Glutamatergic neuron (in vitro differentiated cells): ENCODE measurements at regions not wholly inside any gene's neighbourhood (a gene's known extent, or its start where the extent isn't known, plus 50 kb on each side); places are given as distances from the start of the nearest gene placed in this dataset.

ENCODE experiments used
- DNase-seq: peaks from one replicate; pipeline ENCODE4 v3.0.0; 2022
- H3K27ac Mint-ChIP-seq: one replicate; pipeline ENCODE4 v1.8.0; 2020; ENCODE audit warnings: mild to moderate bottlenecking, mixed read lengths, inconsistent platforms; ENCODE audit not compliant: unreplicated experiment
- H3K27me3 Mint-ChIP-seq: one replicate; pipeline ENCODE4 v1.8.0; 2020; ENCODE audit warnings: mild to moderate bottlenecking, moderate library complexity, mixed read lengths, inconsistent platforms; ENCODE audit not compliant: unreplicated experiment
- H3K36me3 Mint-ChIP-seq: one replicate; pipeline ENCODE4 v1.8.0; 2020; ENCODE audit warnings: mild to moderate bottlenecking, mixed read lengths, inconsistent platforms; ENCODE audit not compliant: unreplicated experiment
- H3K4me1 Mint-ChIP-seq: one replicate; pipeline ENCODE4 v1.8.0; 2020; ENCODE audit warnings: mild to moderate bottlenecking, low read depth, mixed read lengths, inconsistent platforms; ENCODE audit not compliant: unreplicated experiment
- H3K4me3 Mint-ChIP-seq: one replicate; pipeline ENCODE4 v1.8.0; 2020; ENCODE audit warnings: mild to moderate bottlenecking, mixed read lengths, inconsistent platforms; ENCODE audit not compliant: unreplicated experiment
- H3K9me3 Mint-ChIP-seq: one replicate; pipeline ENCODE4 v1.8.0; 2020; ENCODE audit warnings: mild to moderate bottlenecking, moderate library complexity, mixed read lengths, inconsistent platforms; ENCODE audit not compliant: unreplicated experiment
- TF ChIP-seq, protein P1 (sequence below): fragments of 200-600 bp; sonication (generic); IDR thresholded peaks from one replicate; pipeline ENCODE4 v1.5.0; 2021; ENCODE audit not compliant: partially characterized antibody, unreplicated experiment

DNA sequence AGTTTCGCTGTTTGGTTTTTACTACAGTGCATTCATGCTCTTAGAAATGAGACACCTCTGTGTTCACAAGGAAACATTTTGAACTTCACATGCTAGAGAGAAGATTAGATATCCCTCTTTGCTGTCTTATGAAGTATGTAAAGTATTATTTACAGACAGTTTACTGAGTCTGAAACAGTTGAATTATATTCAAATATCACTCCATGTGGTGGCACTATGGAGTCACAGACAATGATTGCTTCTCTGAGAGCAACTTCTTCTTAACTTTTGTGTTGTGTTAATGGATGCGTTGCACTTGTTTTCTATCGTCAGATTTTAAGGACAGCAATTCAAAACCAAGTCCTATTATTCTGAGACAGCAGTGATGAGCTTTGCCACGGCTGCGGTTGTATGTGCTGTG is 823.6 kb downstream of the GALR1 start:
- Mint-ChIP-seq H3K27me3 (no peaks in the 10 kb centered on the region), H3K4me1 (peaks cover 19% of the 10 kb centered on the region), H3K36me3 (no peaks in the 10 kb centered on the region), H3K9me3 (peaks cover 9% of the 10 kb centered on the region), H3K27ac (no peak overlapping the region), H3K4me3 (no peak overlapping the region)
- TF ChIP-seq, protein P1, sequence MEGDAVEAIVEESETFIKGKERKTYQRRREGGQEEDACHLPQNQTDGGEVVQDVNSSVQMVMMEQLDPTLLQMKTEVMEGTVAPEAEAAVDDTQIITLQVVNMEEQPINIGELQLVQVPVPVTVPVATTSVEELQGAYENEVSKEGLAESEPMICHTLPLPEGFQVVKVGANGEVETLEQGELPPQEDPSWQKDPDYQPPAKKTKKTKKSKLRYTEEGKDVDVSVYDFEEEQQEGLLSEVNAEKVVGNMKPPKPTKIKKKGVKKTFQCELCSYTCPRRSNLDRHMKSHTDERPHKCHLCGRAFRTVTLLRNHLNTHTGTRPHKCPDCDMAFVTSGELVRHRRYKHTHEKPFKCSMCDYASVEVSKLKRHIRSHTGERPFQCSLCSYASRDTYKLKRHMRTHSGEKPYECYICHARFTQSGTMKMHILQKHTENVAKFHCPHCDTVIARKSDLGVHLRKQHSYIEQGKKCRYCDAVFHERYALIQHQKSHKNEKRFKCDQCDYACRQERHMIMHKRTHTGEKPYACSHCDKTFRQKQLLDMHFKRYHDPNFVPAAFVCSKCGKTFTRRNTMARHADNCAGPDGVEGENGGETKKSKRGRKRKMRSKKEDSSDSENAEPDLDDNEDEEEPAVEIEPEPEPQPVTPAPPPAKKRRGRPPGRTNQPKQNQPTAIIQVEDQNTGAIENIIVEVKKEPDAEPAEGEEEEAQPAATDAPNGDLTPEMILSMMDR = peak; percentile 7
- DNase-seq = no peak

DNA sequence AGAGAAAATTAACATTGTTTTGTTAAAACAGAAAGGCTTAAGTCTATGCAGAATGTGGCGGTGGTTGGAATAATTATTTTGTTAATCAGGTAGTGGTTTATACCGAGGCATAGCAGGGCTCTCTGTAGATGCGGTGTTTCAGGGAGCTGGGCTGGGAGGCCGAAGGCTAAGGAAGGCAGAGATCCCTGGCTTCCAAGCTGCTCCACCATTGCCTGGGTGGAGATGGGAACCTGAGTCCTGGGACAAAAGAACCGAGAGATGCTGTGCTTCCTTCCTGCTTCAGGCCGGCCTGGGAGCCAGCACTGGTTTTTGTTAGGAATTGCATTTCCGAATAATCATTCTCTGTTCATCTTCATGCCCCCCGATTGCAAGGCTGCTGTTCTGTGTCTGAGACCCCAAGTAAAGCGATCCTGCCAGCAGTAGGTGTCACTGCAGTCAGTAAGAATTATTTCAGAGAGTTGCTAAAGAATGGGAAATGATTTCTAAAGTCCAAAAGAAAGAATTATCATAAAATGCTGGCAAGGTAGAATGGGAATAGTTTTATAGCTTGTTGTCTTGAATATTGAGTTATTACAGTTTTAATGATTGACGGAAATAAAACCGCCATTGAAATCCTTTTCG is 824.9 kb downstream of the GALR1 start:
- peaks cover 6% of the 10 kb centered on the region for H3K9me3 Mint-ChIP-seq
- TF ChIP-seq, protein P1 = no peak
- no peak for DNase-seq

DNA sequence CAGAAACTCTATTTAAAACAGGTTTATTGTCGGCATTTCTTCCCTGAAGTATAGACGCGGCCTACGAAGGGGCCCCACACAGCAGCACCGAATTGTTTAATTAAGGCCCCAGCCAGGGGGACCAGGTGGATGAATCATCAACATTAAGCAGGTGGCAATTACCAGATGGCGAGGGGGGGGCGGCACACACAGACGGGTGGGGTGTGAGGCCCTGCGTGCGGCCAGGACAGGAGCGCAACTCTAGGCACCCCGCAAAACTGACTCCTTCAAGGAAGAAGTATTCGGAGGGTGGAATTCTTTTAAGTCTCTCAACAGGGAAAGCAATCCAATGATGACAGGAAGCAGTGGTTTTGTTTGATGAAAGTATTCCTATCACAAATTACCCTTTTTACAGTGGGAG is 830.4 kb downstream of the GALR1 start:
- Mint-ChIP-seq H3K4me3 (no peak overlapping the region), H3K4me1 (no peaks in the 10 kb centered on the region), H3K27ac (no peak overlapping the region), H3K36me3 (no peaks in the 10 kb centered on the region), H3K9me3 (peaks cover 2% of the 10 kb centered on the region), H3K27me3 (no peaks in the 10 kb centered on the region)
- no peak for DNase-seq
- TF ChIP-seq, protein P1 = no peak

More for the DNA sequence above, 824.9 kb downstream of the GALR1 start:
- no peak overlapping the region for H3K4me3 Mint-ChIP-seq
- H3K36me3 Mint-ChIP-seq = no peaks in the 10 kb centered on the region
- no peak overlapping the region for H3K27ac Mint-ChIP-seq
- peaks cover 17% of the 10 kb centered on the region for H3K4me1 Mint-ChIP-seq
- no peaks in the 10 kb centered on the region for H3K27me3 Mint-ChIP-seq

DNA sequence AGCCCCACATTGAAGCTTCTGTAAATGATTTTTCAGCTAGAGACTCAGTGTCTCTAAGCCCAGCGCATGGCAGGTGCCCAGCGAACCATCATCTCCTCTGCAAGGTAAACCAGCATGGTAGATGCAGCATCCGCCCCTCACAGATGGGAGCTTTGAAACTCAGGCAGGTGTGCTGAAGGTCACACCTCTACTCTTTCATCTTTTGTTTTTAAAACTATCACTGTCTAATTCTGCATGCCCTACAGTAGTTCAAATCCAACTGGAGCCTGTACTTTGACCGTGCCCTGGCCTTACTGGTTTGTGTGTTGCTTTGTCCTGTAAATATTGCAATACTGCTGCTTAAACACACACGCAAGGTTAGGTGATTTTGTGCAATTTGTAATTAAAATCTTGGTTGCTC is 831.1 kb downstream of the GALR1 start:
- Mint-ChIP-seq H3K27me3 (no peaks in the 10 kb centered on the region), H3K36me3 (no peaks in the 10 kb centered on the region), H3K4me1 (no peaks in the 10 kb centered on the region), H3K27ac (no peak overlapping the region), H3K9me3 (peaks cover 2% of the 10 kb centered on the region), H3K4me3 (no peak overlapping the region)
- DNase-seq = no peak
- TF ChIP-seq, protein P1 = no peak

DNA sequence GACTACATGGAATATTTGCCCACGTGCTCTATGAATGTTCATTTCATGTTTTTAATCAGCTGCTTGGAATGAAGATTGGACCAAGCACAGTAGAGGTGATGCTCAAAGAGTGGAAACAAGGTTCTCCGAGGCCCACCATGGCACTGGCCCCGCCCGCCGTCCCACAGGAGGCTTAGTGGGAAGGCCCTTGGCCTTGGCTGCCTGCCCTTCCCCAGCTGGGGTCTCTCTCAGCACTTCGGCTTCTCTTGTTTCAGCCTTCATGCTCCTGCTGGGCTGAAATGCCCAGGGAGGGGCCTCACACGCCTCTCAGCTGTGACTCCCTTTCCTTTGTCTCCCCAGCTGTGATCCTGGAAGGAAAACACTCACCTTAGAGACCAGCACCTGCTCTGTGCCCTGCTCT is 833.2 kb downstream of the GALR1 start:
- no peak for DNase-seq
- Mint-ChIP-seq H3K4me3 (no peak overlapping the region), H3K4me1 (no peaks in the 10 kb centered on the region), H3K27ac (no peak overlapping the region), H3K9me3 (peaks cover 2% of the 10 kb centered on the region), H3K27me3 (no peaks in the 10 kb centered on the region), H3K36me3 (no peaks in the 10 kb centered on the region)
- TF ChIP-seq, protein P1 = no peak
